ENCODE measurements at regions not wholly inside any gene's neighbourhood (a gene's known extent, or its start where the extent isn't known, plus 50 kb on each side); places are given as distances from the start of the nearest gene placed in this dataset.

- peak; percentile 2 for DNase-seq (ENCODE audit: low read depth)
- no peak for TF ChIP-seq CTCF (IDR thresholded peaks at IDR 0.05; ENCODE audit: low read depth, low read length, missing control alignments)
- H3K4me3 ChIP-seq (ENCODE audit: low read depth, low read length), result no peak overlapping the region
- in situ Hi-C loops (cut with HindIII; ENCODE audit: low sequenced_read_pairs), result no loop called here
Measured at GRCh38 chr4:107131295-107131694, 95.2 kb upstream of the DKK2 start.

- no peak for DNase-seq (ENCODE audit: low read depth)
- H3K4me3 ChIP-seq (ENCODE audit: low read depth, low read length), result no peak overlapping the region
- no peak for TF ChIP-seq CTCF (IDR thresholded peaks at IDR 0.05; ENCODE audit: low read depth, low read length, missing control alignments)
- in situ Hi-C loops (cut with HindIII; ENCODE audit: low sequenced_read_pairs), result no loop called here
Measured at GRCh38 chr4:107130157-107130556, 94.0 kb upstream of the DKK2 start.

- TF ChIP-seq CTCF (IDR thresholded peaks at IDR 0.05; ENCODE audit: low read depth, low read length, missing control alignments), result no peak
- H3K4me3 ChIP-seq (ENCODE audit: low read depth, low read length), result no peak overlapping the region
- DNase-seq (ENCODE audit: low read depth), result no peak
- in situ Hi-C loops (cut with HindIII; ENCODE audit: low sequenced_read_pairs), result no loop called here
Measured at GRCh38 chr4:107129611-107130010, 93.5 kb upstream of the DKK2 start.

GRCh38 chr4:107129076-107129475 lies 93.0 kb upstream of the DKK2 start:
- DNase-seq (ENCODE audit: low read depth), result no peak
- TF ChIP-seq CTCF (IDR thresholded peaks at IDR 0.05; ENCODE audit: low read depth, low read length, missing control alignments), result no peak
- no peak overlapping the region for H3K4me3 ChIP-seq (ENCODE audit: low read depth, low read length)

GRCh38 chr4:107128116-107128515 lies 92.0 kb upstream of the DKK2 start:
- no peak overlapping the region for H3K4me3 ChIP-seq (ENCODE audit: low read depth, low read length)
- TF ChIP-seq CTCF (IDR thresholded peaks at IDR 0.05; ENCODE audit: low read depth, low read length, missing control alignments), result no peak
- no peak for DNase-seq (ENCODE audit: low read depth)
- in situ Hi-C loops (cut with HindIII; ENCODE audit: low sequenced_read_pairs), result no loop called here

More at GRCh38 chr4:107129076-107129475, 93.0 kb upstream of the DKK2 start:
- in situ Hi-C loops (cut with HindIII; ENCODE audit: low sequenced_read_pairs), result no loop called here

- in situ Hi-C loops (cut with HindIII; ENCODE audit: low sequenced_read_pairs), result no loop called here
- no peak for TF ChIP-seq CTCF (IDR thresholded peaks at IDR 0.05; ENCODE audit: low read depth, low read length, missing control alignments)
- H3K4me3 ChIP-seq (ENCODE audit: low read depth, low read length), result no peak overlapping the region
- no peak for DNase-seq (ENCODE audit: low read depth)
Measured at GRCh38 chr4:107125496-107125895, 89.4 kb upstream of the DKK2 start.

- TF ChIP-seq CTCF (IDR thresholded peaks at IDR 0.05; ENCODE audit: low read depth, low read length, missing control alignments), result no peak
- in situ Hi-C loops (cut with HindIII; ENCODE audit: low sequenced_read_pairs), result no loop called here
- DNase-seq (ENCODE audit: low read depth), result no peak
- no peak overlapping the region for H3K4me3 ChIP-seq (ENCODE audit: low read depth, low read length)
Measured at GRCh38 chr4:107122736-107123135, 86.6 kb upstream of the DKK2 start.
